Activated CD8-positive, alpha-beta memory T cell treated with anti-CD3 and anti-CD28 coated beads for 1 hour (primary cell): ENCODE measurements at regions not wholly inside any gene's neighbourhood (a gene's known extent, or its start where the extent isn't known, plus 50 kb on each side); places are given as distances from the start of the nearest gene placed in this dataset.

Experiments used
- DNase-seq, 2 donors: peaks; one replicate each; pipeline ENCODE4 v3.0.0-alpha.2; 2020; ENCODE audit warnings: low read depth in 1 of 2; ENCODE audit errors: extremely low read depth in 1 of 2

DNA sequence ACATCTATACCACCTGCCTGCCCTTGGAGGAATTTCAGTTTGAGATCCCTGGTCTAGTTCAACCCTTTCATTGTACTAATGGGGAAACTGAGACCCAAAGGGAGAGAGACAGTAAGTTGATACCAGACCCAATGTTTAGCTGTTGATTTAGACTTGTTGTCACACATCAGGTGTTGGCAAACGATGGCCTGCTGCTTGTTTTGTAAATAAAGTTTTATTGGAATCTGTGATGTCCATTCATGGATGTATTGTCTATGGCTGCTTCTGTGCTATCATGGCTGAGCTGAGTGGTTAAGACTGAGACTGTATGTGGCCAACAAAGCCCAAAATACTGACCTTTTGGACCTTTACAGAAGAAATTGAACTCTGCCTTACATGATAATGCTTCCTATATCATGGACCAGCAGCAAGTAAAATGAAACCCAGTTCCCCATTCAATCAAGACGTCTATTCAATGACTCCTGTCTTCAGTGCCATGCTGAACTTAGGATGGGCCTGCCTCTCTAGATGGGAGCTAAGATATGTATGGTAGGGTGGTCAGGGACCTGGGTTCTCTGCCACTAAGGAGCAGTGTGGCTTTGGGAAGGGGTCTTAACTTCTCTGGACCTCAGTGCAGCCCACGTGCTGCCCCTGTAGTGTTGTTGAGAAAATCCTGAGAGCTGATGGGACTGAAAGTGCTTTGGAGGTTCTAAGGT, 111.0 kb downstream of the IRX5 start:
- no peak for DNase-seq

DNA sequence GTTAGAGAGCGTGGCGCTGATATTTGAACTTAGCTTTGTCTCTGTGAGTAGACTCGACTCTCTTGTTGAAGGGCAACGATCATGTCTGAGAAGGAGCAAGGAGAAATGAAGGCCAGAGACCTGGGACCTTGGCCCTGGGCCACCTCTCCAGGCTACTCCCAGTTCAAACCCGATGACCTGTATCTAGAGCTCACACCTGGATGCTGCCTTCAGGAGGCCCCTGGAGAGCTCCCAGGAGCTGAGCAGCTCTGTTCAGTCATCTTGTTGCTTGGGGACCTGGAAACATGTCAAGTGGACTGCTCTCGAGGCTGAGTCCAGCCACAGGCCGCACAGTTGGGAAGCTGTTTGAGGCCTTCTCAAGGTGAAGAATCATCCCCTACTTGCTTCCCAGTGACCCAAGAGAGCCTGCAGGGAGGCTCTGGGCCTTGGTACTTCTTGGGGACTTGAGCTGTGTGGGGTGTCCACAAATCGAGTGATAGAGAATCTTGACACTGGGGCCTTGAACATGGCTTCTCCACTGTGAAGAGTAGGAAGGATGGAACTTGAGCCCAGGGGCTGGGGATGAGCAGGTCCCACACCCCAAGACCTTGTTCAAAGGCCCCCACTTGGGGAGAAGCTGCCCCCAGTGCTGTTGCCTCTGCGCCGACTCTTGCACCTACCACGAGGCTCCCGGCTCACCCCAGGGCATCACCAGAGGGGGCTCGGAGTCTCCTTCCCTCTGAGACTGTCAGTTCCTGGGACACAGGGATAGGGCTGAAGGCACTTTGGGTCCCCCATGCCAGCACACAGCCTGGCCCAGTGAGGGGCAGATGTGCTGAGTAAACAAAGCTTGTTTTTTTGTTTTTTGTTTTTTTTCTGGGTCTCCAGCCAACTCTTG, 112.1 kb downstream of the IRX5 start:
- no peak for DNase-seq

DNA sequence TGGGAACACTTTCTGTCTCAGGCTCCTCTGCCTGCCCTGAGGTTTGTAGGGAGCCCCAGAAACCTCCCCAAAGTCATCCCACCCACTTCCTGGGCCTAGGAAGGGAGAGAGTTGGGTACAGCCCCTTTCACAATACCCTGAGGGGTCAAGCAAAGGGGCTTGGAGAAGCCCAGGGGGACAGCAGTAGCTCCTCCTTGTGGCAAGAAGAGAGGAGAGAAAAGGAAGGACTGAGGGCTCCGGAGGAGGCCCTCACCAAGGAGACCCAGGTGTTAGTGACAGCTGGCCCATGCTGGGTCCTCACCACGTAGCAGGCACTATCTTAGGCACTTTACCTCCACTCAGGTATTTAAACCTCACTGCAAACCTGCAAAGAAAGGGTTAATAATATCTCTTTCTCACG, 112.8 kb downstream of the IRX5 start:
- no peak for DNase-seq

GRCh38 chr16:55044201-55044975, 113.7 kb downstream of the IRX5 start:
- no peak for DNase-seq

- no peak for DNase-seq
These were observed 114.7 kb downstream of the IRX5 start for GRCh38 chr16:55045329-55045728.

DNA sequence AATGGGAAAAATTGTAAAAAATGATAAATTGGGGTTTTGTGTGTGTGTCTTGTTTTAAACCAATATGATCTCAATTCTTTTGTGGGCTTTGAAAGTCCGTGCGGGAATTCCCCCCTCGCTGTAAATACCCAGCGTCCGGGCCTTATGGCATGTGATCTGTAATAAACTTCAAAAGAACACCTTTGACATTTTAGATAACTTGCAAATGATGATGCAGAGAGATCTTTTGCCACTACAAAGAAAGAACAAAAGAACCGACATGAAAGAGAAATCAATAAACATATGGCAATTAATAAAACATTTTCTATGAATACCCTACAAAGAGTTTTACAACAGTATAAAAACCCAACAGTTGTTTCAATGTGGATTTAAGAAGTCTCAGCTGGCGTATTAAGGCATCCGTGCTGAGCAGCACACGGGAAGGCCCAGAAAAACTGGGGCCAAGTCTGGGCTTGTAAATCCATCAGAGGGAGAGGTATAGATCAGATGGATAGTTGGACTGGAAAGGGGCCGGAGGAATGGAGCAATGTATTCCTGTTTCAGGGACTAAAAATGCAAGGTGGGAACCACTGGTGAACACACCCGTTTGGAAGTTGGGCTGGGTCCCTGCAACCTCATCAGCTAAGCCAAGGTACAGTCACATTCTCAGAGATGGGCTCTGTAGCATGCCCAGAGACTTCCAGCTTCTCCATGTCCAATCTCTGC, 115.2 kb downstream of the IRX5 start:
- no peak for DNase-seq

GRCh38 chr16:55046513-55046912, 115.8 kb downstream of the IRX5 start:
- DNase-seq: no peak

GRCh38 chr16:55046916-55047315, 116.3 kb downstream of the IRX5 start:
- DNase-seq: no peak

DNA sequence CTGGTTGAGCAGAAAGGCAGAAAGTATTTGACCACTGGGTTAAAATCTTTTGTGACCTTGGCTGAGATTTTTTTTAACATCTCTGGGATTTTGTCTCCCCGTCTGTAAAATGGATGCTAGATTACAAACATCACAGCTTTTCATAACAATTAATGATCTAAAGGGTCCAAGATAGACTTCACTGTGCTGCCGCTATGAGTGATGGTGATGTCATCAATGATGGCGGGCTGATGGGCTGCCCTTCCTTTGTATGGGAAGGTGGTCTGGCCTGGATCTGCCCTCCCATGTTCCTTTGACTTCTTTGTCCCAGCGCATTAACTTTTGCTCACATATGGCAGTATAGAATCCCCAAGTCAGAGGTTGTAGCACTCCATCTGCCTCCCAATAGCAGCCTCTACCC, 116.7 kb downstream of the IRX5 start:
- DNase-seq: no peak

GRCh38 chr16:55047903-55048497, 117.3 kb downstream of the IRX5 start:
- DNase-seq: no peak

GRCh38 chr16:55048745-55049144, 118.1 kb downstream of the IRX5 start:
- DNase-seq: no peak

DNA sequence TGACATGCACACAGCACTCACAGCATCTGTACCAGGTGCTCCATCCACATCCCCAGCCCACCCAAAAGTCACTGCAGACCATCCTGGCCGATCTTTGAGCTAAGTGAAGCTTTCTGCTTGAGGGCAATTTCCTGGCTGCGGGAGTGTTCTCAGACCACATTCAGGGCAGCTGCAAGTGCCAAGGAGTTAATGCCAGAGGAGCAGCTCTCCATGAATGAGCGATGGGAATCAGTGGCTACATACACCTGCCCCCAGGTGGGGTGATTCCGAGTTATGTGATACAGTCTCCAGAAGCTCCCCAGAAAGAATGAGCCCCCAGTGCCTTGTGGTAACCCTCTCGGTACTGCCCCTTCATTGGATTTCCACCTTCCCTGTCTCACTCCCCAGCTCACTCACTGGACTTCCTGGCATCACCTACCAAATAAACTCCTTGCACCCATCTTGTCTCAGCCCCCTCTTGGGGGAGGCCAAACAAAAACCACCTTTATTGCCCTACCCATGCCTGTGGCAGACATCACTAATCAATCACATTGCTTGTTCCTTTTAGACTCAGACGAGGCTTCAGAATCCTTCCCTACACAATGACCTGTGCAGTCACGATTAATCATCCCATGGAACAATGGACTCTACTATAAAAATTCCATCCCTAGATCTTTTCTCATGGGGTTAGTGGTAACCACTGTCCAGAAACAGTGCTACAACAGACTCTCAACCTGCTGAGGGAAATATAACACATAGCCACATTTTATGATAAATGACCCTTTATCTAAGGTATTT, 121.1 kb downstream of the IRX5 start:
- no peak for DNase-seq

DNA sequence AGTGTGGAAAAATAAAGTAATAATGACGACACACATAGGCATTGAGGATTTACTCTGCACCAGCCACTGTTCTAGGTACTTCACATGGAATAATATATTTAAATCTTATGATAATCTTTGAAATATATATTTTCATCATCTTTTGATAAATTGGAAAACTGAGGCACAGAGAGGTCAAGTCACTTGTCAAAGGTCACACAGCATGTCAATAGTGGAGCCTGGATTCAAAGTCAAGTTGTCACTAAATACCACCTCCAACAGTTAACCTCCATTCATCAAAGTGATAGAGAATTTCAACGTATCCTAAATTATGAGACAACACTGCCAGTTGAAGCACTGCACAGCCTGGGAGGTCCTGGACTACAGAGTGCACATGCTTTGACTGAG, 121.7 kb downstream of the IRX5 start:
- no peak for DNase-seq

DNA sequence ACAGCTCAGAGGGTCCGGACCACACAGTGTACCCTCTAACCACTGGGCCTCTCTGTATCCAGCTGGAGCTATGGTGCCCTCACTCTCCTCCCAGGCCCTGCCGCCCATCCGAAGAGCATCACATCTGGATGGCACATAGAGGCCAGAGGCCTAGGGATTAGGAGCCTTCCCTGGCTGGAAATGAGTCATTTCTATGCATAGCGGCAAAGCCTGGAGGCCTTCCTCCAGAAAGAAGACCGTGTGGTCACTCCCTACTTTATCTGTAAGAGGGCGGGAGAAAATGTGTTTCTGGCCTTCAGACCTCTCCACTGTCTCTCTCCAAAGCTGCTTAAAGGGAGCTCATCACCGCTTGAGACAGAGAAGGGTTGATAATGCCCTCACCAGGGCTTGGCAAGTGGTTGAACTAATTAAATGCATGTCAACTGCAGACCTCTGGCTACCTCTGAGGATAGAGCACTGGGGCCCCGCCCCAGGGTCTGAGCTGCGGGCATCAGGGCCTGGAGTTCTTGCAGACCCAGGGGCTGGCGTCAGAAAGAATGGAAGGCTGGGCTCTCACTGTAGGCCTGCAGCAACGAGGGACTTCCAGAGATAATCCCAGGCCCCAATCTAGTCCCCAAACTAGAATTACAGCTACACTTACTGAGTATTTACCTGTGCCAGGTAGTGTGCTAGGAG, 122.2 kb downstream of the IRX5 start:
- no peak for DNase-seq

GRCh38 chr16:55055262-55055661, 124.6 kb downstream of the IRX5 start:
- no peak for DNase-seq

DNA sequence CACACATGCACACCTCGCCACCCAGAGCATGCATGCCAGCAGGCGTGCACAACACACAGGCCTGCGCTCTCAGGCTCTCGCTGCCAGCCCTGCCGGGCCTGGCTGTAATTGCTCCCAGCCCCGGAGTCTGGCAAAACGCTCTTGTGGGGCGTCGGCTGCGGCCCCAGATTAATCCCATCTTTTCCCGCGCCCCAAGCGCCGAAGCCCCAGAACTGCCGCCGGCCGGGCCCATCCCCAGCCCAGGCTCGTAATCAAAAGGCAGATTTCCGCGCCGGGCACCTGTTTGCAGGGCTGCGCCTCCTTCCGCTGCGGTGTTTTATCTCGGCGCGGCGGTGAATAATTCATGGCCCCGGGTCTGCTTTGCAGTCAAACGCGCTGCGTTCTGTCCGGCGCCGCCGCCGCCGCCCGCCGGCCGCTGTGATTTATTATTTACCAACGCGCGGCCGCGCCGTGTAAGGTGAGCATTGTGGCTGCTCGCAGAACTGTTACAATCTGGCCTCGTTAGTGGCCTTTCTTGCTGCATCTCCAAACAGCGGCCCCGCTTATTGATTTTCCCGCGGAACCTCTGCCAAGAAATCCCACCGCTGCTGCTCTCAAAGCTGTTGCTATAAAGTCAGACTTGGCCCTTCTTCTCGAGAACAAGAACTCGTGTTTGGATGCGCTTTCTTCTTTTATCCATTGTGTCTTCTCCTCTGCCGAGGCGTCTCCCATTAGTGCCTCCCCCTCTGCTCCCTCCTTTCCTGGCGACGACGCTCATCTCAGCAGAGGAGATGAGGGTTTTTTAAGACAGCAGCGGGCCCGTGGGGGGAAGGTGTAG, 126.1 kb downstream of the IRX5 start:
- no peak for DNase-seq

- DNase-seq: no peak
These were observed 127.2 kb downstream of the IRX5 start for GRCh38 chr16:55057866-55058265.

- no peak for DNase-seq
These were observed 127.9 kb downstream of the IRX5 start for GRCh38 chr16:55058576-55058975.
